ENCODE measurements at regions not wholly inside any gene's neighbourhood (a gene's known extent, or its start where the extent isn't known, plus 50 kb on each side); places are given as distances from the start of the nearest gene placed in this dataset.

DNA sequence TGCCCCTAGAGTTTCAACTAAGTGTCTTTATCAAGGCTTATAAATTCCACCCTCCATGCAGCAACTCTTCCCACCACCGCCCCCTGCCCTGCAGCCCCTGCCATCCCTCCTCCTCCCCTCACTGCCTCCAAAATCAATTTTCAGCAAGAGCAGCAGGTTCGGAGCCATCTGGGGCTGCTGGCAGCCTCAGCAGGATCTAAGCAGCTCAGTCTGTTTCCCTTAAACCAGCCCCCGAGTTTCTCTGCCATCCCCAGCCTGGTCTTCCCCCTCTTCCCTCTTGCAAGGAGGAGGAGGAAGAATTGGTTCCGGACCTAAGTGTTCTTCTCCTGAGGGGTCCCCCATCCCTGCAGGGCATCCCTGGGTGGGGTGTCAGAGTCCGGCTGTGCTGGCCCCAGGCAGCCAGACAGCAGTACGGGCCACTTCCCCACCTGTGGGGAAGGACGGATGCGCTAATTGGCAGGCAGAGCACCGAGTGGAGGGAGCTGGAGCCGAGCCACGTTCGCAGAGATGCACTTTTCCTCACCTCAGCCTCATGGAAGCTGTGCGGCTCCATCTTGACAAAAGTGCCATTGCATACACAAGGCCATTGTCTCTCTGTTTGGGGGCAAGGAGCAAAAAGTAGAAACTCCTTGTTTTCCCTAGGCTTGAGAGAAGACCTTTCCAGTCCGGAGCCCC lies 189.3 kb downstream of the KCNA5 start:
- Histone ChIP-seq H3K9me3 (ENCODE audit: control insufficient read depth, low read length) (no peaks in the 10 kb centered on the region), H3K4me1 (ENCODE audit: control insufficient read depth in 1 of 2, insufficient read depth in 2 of 2, low read length in 2 of 2) (no peaks in the 10 kb centered on the region), H3K27ac (ENCODE audit: low read depth in 1 of 2, low read length in 2 of 2) (no peak overlapping the region), H3K36me3 (ENCODE audit: control insufficient read depth in 1 of 2, insufficient read depth in 2 of 2, low read length in 1 of 2) (no peaks in the 10 kb centered on the region), H3K27me3 (ENCODE audit: control insufficient read depth in 1 of 2, insufficient read depth in 2 of 2, low read length in 1 of 2) (no peaks in the 10 kb centered on the region), H3K4me3 (ENCODE audit: low read length in 2 of 2) (no peak overlapping the region)
- no peak for DNase-seq
- intact Hi-C loops (cut with DNase I) = no loop called here
- no peak for ATAC-seq (ENCODE audit: low FRiP score)
- 79 to 85% methylated on average over 14 of the region's 14 CpGs for WGBS, 2 donors

DNA sequence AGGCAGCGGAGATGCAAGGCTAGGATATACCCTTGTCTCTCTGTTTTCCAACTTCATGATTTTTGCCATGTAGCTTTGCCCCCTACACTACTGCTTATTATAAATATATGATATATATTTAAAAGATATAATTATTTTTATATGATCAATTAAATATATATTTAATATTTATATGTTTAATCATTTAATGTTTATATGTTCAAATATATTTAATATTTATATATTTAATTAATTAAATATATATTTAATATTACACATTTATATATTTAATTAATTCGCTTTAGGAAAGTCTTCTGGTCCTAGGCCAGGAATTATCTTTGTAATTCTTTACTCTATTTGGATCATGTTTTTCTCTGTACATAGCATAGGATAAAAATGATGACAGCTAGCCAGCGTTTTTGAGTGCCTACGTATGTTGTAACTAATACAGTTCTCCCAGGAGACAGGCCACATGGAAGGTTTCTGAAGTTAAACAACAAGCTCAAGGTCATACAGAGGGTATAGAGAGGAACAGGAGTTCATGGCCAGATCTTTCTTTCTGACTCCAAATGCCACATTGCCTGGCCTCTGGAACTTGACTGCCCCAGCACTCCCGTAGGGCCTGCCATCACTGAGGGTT lies 192.5 kb downstream of the KCNA5 start:
- WGBS, 2 donors = 84 to 88% methylated on average over 5 of the region's 5 CpGs
- H3K4me3 ChIP-seq (ENCODE audit: low read length in 2 of 2) = no peak overlapping the region
- intact Hi-C loops (cut with DNase I) = no loop called here
- H3K4me1 ChIP-seq (ENCODE audit: control insufficient read depth in 1 of 2, insufficient read depth in 2 of 2, low read length in 2 of 2) = no peaks in the 10 kb centered on the region
- no peaks in the 10 kb centered on the region for H3K27me3 ChIP-seq (ENCODE audit: control insufficient read depth in 1 of 2, insufficient read depth in 2 of 2, low read length in 1 of 2)
- H3K27ac ChIP-seq (ENCODE audit: low read depth in 1 of 2, low read length in 2 of 2) = no peak overlapping the region
- ATAC-seq (ENCODE audit: low FRiP score) (no peak), DNase-seq (no peak)
- H3K9me3 ChIP-seq (ENCODE audit: control insufficient read depth, low read length) = no peaks in the 10 kb centered on the region
- H3K36me3 ChIP-seq (ENCODE audit: control insufficient read depth in 1 of 2, insufficient read depth in 2 of 2, low read length in 1 of 2) = no peaks in the 10 kb centered on the region

DNA sequence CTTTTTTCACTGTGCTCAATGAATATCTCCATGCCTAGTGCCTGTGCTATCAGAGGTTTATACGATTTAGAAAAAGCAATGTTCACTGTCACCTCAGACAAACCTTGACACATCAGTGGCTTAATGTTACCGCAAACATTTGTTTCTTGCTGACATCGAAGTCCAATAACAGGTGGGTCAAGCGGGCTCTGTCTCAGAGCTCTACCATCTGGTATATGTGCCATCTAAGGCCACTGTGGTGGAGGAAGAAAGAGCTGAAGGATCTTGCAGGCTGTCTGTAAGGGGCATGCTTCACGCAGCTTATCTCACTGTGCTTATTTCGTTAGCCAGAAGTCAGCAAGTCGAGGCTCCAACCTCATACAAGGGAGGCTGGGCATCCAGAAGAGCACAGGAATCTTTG lies 189.5 kb upstream of the NTF3 start:
- DNase-seq (no peak), ATAC-seq (ENCODE audit: low FRiP score) (no peak)
- H3K4me3 ChIP-seq (ENCODE audit: low read length in 2 of 2) = no peak overlapping the region
- H3K9me3 ChIP-seq (ENCODE audit: control insufficient read depth, low read length) = no peaks in the 10 kb centered on the region
- no peaks in the 10 kb centered on the region for H3K27me3 ChIP-seq (ENCODE audit: control insufficient read depth in 1 of 2, insufficient read depth in 2 of 2, low read length in 1 of 2)
- H3K36me3 ChIP-seq (ENCODE audit: control insufficient read depth in 1 of 2, insufficient read depth in 2 of 2, low read length in 1 of 2) = no peaks in the 10 kb centered on the region
- 83 to 88% methylated on average over 7 of the region's 7 CpGs for WGBS, 2 donors
- H3K4me1 ChIP-seq (ENCODE audit: control insufficient read depth in 1 of 2, insufficient read depth in 2 of 2, low read length in 2 of 2) = no peaks in the 10 kb centered on the region
- intact Hi-C loops (cut with DNase I) = no loop called here
- no peak overlapping the region for H3K27ac ChIP-seq (ENCODE audit: low read depth in 1 of 2, low read length in 2 of 2)

- no peak for DNase-seq
- Histone ChIP-seq H3K36me3 (ENCODE audit: control insufficient read depth in 1 of 2, insufficient read depth in 2 of 2, low read length in 1 of 2) (no peaks in the 10 kb centered on the region), H3K4me1 (ENCODE audit: control insufficient read depth in 1 of 2, insufficient read depth in 2 of 2, low read length in 2 of 2) (no peaks in the 10 kb centered on the region), H3K9me3 (ENCODE audit: control insufficient read depth, low read length) (no peaks in the 10 kb centered on the region), H3K4me3 (ENCODE audit: low read length in 2 of 2) (no peak overlapping the region), H3K27ac (ENCODE audit: low read depth in 1 of 2, low read length in 2 of 2) (no peak overlapping the region), H3K27me3 (ENCODE audit: control insufficient read depth in 1 of 2, insufficient read depth in 2 of 2, low read length in 1 of 2) (no peaks in the 10 kb centered on the region)
- no peak for ATAC-seq (ENCODE audit: low FRiP score)
- intact Hi-C loops (cut with DNase I) = no loop called here
- 80 to 85% methylated on average over 4 of the region's 4 CpGs for WGBS, 2 donors
These were observed 188.9 kb upstream of the NTF3 start for GRCh38 chr12:5243014-5243413.

- intact Hi-C loops (cut with DNase I) = no loop called here
- H3K9me3 ChIP-seq (ENCODE audit: control insufficient read depth, low read length) = no peaks in the 10 kb centered on the region
- WGBS, 2 donors = 42 to 45% methylated on average over 5 of the region's 5 CpGs
- no peak for ATAC-seq (ENCODE audit: low FRiP score)
- no peaks in the 10 kb centered on the region for H3K27me3 ChIP-seq (ENCODE audit: control insufficient read depth in 1 of 2, insufficient read depth in 2 of 2, low read length in 1 of 2)
- no peak overlapping the region for H3K4me3 ChIP-seq (ENCODE audit: low read length in 2 of 2)
- H3K27ac ChIP-seq (ENCODE audit: low read depth in 1 of 2, low read length in 2 of 2) = no peak overlapping the region
- H3K36me3 ChIP-seq (ENCODE audit: control insufficient read depth in 1 of 2, insufficient read depth in 2 of 2, low read length in 1 of 2) = no peaks in the 10 kb centered on the region
- H3K4me1 ChIP-seq (ENCODE audit: control insufficient read depth in 1 of 2, insufficient read depth in 2 of 2, low read length in 2 of 2) = no peaks in the 10 kb centered on the region
- DNase-seq = no peak
These were observed 187.4 kb upstream of the NTF3 start for GRCh38 chr12:5244513-5244972.

- Histone ChIP-seq H3K36me3 (ENCODE audit: control insufficient read depth in 1 of 2, insufficient read depth in 2 of 2, low read length in 1 of 2) (no peaks in the 10 kb centered on the region), H3K4me3 (ENCODE audit: low read length in 2 of 2) (no peak overlapping the region), H3K9me3 (ENCODE audit: control insufficient read depth, low read length) (no peaks in the 10 kb centered on the region), H3K27me3 (ENCODE audit: control insufficient read depth in 1 of 2, insufficient read depth in 2 of 2, low read length in 1 of 2) (no peaks in the 10 kb centered on the region), H3K27ac (ENCODE audit: low read depth in 1 of 2, low read length in 2 of 2) (no peak overlapping the region), H3K4me1 (ENCODE audit: control insufficient read depth in 1 of 2, insufficient read depth in 2 of 2, low read length in 2 of 2) (peaks cover 0 to 2% of the 10 kb centered on the region in 2 donors)
- intact Hi-C loops (cut with DNase I) = no loop called here
- no peak for ATAC-seq (ENCODE audit: low FRiP score)
- no peak for DNase-seq
- WGBS, 2 donors = 93 to 94% methylated on average over 3 of the region's 3 CpGs
These were observed 185.7 kb upstream of the NTF3 start for GRCh38 chr12:5246196-5246595.

GRCh38 chr12:5247144-5247543 lies 184.8 kb upstream of the NTF3 start:
- H3K9me3 ChIP-seq (ENCODE audit: control insufficient read depth, low read length) = no peaks in the 10 kb centered on the region
- peaks cover 0 to 2% of the 10 kb centered on the region in 2 donors for H3K4me1 ChIP-seq (ENCODE audit: control insufficient read depth in 1 of 2, insufficient read depth in 2 of 2, low read length in 2 of 2)
- H3K27ac ChIP-seq (ENCODE audit: low read depth in 1 of 2, low read length in 2 of 2) = no peak overlapping the region
- ATAC-seq (ENCODE audit: low FRiP score) = no peak
- intact Hi-C loops (cut with DNase I) = no loop called here
- 76 to 83% methylated on average over 3 of the region's 3 CpGs for WGBS, 2 donors
- no peaks in the 10 kb centered on the region for H3K27me3 ChIP-seq (ENCODE audit: control insufficient read depth in 1 of 2, insufficient read depth in 2 of 2, low read length in 1 of 2)
- H3K4me3 ChIP-seq (ENCODE audit: low read length in 2 of 2) = no peak overlapping the region
- no peaks in the 10 kb centered on the region for H3K36me3 ChIP-seq (ENCODE audit: control insufficient read depth in 1 of 2, insufficient read depth in 2 of 2, low read length in 1 of 2)
- no peak for DNase-seq

- no peak for DNase-seq
- no peaks in the 10 kb centered on the region for H3K27me3 ChIP-seq (ENCODE audit: control insufficient read depth in 1 of 2, insufficient read depth in 2 of 2, low read length in 1 of 2)
- intact Hi-C loops (cut with DNase I) = no loop called here
- H3K27ac ChIP-seq (ENCODE audit: low read depth in 1 of 2, low read length in 2 of 2) = no peak overlapping the region
- no peak overlapping the region for H3K4me3 ChIP-seq (ENCODE audit: low read length in 2 of 2)
- peaks cover 0 to 2% of the 10 kb centered on the region in 2 donors for H3K4me1 ChIP-seq (ENCODE audit: control insufficient read depth in 1 of 2, insufficient read depth in 2 of 2, low read length in 2 of 2)
- no peaks in the 10 kb centered on the region for H3K9me3 ChIP-seq (ENCODE audit: control insufficient read depth, low read length)
- no peaks in the 10 kb centered on the region for H3K36me3 ChIP-seq (ENCODE audit: control insufficient read depth in 1 of 2, insufficient read depth in 2 of 2, low read length in 1 of 2)
- ATAC-seq (ENCODE audit: low FRiP score) = no peak
- 84 to 91% methylated on average over 3 of the region's 3 CpGs for WGBS, 2 donors
These were observed 183.7 kb upstream of the NTF3 start for GRCh38 chr12:5248230-5248629.

DNA sequence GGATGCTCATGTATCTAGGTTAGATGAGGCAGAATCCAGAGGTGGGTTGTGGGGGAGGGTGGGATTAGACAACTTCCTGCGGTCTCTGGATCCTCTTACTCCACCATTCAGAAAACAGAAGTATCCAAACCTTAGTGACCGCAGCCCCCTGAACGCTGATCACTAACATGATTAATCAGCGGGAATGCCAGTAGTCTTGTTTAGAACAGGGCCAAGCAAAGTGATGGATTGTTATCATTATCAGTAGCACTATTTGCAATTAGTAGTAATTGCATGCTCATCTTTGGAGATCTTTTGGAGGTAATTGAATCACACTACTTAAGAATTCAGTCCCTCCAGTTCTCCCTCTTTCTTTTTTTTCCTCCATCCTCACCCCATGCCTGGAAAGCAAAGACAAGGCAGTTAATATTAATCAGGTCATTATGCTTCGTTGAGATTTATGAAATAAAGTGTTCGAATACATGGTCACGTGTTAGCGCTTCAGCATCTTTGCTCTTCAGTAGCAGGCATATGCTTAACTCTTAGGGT lies 182.8 kb upstream of the NTF3 start:
- Histone ChIP-seq H3K27me3 (ENCODE audit: control insufficient read depth in 1 of 2, insufficient read depth in 2 of 2, low read length in 1 of 2) (no peaks in the 10 kb centered on the region), H3K4me3 (ENCODE audit: low read length in 2 of 2) (no peak overlapping the region), H3K36me3 (ENCODE audit: control insufficient read depth in 1 of 2, insufficient read depth in 2 of 2, low read length in 1 of 2) (no peaks in the 10 kb centered on the region), H3K27ac (ENCODE audit: low read depth in 1 of 2, low read length in 2 of 2) (no peak overlapping the region), H3K9me3 (ENCODE audit: control insufficient read depth, low read length) (no peaks in the 10 kb centered on the region), H3K4me1 (ENCODE audit: control insufficient read depth in 1 of 2, insufficient read depth in 2 of 2, low read length in 2 of 2) (peaks cover 0 to 2% of the 10 kb centered on the region in 2 donors)
- ATAC-seq (ENCODE audit: low FRiP score) = no peak
- intact Hi-C loops (cut with DNase I) = no loop called here
- no peak for DNase-seq
- 70 to 79% methylated on average over 8 of the region's 8 CpGs for WGBS, 2 donors
